WTC11 (cell line): ENCODE measurements at regions not wholly inside any gene's neighbourhood (a gene's known extent, or its start where the extent isn't known, plus 50 kb on each side); places are given as distances from the start of the nearest gene placed in this dataset.

Source experiments
- JUN ChIP-seq: sonication (generic); formaldehyde crosslinking; IDR thresholded peaks from 2 replicates; pipeline ENCODE4 v1.8.0; 2023; ENCODE audit warnings: mild to moderate bottlenecking, missing genetic modification reagents
- TF ChIP-seq, protein P1 (sequence below): sonication (generic); formaldehyde crosslinking; IDR thresholded peaks from 2 replicates; pipeline ENCODE4 v1.8.0; 2023; ENCODE audit warnings: missing genetic modification reagents
- TF ChIP-seq, protein P2 (sequence below): fragments of 200-600 bp; IDR thresholded peaks from 2 replicates; pipeline ENCODE4 v1.8.0; 2022; ENCODE audit warnings: antibody characterized with exemption

DNA sequence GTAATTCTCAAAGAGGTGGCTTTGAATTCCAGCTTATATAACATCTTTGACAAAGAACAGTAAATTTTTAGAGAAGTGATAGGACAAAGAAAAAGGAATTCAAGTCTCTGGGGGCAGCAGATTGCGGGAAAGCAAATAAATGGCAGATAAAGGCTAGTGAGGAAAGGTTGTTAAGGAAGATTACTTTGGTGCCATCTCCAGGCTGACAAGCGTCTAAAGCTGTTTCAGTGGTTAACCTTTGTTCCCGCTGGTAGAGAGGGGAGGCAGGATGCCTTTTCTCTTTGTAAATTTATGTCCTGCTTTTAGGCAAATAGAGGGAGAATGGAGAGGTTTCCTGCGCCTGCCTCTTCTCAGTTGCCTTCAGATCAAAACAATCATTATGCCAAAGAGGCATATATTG is 431.2 kb upstream of the CHST9 start:
- TF ChIP-seq, protein P1, sequence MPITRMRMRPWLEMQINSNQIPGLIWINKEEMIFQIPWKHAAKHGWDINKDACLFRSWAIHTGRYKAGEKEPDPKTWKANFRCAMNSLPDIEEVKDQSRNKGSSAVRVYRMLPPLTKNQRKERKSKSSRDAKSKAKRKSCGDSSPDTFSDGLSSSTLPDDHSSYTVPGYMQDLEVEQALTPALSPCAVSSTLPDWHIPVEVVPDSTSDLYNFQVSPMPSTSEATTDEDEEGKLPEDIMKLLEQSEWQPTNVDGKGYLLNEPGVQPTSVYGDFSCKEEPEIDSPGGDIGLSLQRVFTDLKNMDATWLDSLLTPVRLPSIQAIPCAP (CRISPR knock-in tag): no peak
- TF ChIP-seq, protein P2, sequence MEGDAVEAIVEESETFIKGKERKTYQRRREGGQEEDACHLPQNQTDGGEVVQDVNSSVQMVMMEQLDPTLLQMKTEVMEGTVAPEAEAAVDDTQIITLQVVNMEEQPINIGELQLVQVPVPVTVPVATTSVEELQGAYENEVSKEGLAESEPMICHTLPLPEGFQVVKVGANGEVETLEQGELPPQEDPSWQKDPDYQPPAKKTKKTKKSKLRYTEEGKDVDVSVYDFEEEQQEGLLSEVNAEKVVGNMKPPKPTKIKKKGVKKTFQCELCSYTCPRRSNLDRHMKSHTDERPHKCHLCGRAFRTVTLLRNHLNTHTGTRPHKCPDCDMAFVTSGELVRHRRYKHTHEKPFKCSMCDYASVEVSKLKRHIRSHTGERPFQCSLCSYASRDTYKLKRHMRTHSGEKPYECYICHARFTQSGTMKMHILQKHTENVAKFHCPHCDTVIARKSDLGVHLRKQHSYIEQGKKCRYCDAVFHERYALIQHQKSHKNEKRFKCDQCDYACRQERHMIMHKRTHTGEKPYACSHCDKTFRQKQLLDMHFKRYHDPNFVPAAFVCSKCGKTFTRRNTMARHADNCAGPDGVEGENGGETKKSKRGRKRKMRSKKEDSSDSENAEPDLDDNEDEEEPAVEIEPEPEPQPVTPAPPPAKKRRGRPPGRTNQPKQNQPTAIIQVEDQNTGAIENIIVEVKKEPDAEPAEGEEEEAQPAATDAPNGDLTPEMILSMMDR: no peak
- no peak for TF ChIP-seq JUN (CRISPR knock-in tag)
